GM21717 (cell line): ENCODE measurements at regions not wholly inside any gene's neighbourhood (a gene's known extent, or its start where the extent isn't known, plus 50 kb on each side); places are given as distances from the start of the nearest gene placed in this dataset.

Source experiments
- ATAC-seq: cut with Tn5 transposase; IDR thresholded peaks from one replicate; pipeline ENCODE4 v1.9.1; 2021; ENCODE audit warnings: mild to moderate bottlenecking, moderate library complexity; ENCODE audit not compliant: unreplicated experiment

GRCh38 chr6:114404339-114404955 is 61.6 kb upstream of the HS3ST5 start:
- no peak for ATAC-seq

DNA sequence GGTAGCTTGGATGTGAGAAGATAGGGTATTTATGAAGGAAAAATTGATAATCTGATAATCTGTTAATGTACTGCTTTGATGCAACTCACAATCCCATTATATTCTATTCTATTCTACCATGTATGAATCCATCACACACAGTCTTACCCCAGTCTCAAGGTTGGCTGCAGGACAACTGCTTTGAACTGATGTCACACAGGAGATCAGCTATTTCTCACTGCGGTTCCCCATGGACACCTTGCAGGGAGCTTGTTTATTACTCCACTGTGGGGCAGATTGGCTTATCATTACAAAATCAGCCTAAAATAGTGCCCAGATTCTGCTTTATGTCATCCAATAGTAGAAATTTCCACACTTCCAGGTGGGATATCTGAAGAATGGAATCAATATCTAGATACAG is 61.0 kb upstream of the HS3ST5 start:
- no peak for ATAC-seq

GRCh38 chr6:114398481-114398880 is 55.7 kb upstream of the HS3ST5 start:
- ATAC-seq, result no peak
